ENCODE measurements at regions not wholly inside any gene's neighbourhood (a gene's known extent, or its start where the extent isn't known, plus 50 kb on each side); places are given as distances from the start of the nearest gene placed in this dataset.
A peak's percentile ranks its signal among the peaks of the same experiment; 100 is the strongest.

GRCh38 chr16:85194307-85195270 is 82.3 kb upstream of the CIBAR2 start:
- no peak overlapping the region for H3K4me3 Mint-ChIP-seq
- H3K36me3 Mint-ChIP-seq (ENCODE audit: low read depth) = peaks cover 6% of the 10 kb centered on the region
- no peak for DNase-seq
- H3K27ac Mint-ChIP-seq = peak overlapping the region; percentile 22
- H3K9me3 Mint-ChIP-seq = peaks cover 6% of the 10 kb centered on the region
- H3K27me3 Mint-ChIP-seq (ENCODE audit: low read depth, poor library complexity) = peaks cover 11% of the 10 kb centered on the region
- TF ChIP-seq CTCF (IDR thresholded peaks at IDR 0.05) = no peak
- peaks cover 76% of the 10 kb centered on the region for H3K4me1 Mint-ChIP-seq

- no peak for DNase-seq
- TF ChIP-seq CTCF (IDR thresholded peaks at IDR 0.05) = no peak
- Mint-ChIP-seq H3K4me3 (no peak overlapping the region), H3K36me3 (ENCODE audit: low read depth) (peaks cover under 1% of the 10 kb centered on the region), H3K9me3 (peaks cover 1% of the 10 kb centered on the region), H3K27me3 (ENCODE audit: low read depth, poor library complexity) (peaks cover 7% of the 10 kb centered on the region), H3K4me1 (peaks cover 82% of the 10 kb centered on the region), H3K27ac (peak overlapping the region; percentile 7)
These were observed 83.0 kb upstream of the CIBAR2 start for GRCh38 chr16:85195271-85195647.

- H3K4me3 Mint-ChIP-seq = peak overlapping the region; percentile 28
- peak overlapping the region; percentile 7 for H3K27ac Mint-ChIP-seq
- DNase-seq = no peak
- H3K36me3 Mint-ChIP-seq (ENCODE audit: low read depth) = no peaks in the 10 kb centered on the region
- peaks cover 89% of the 10 kb centered on the region for H3K4me1 Mint-ChIP-seq
- H3K9me3 Mint-ChIP-seq = no peaks in the 10 kb centered on the region
- no peak for TF ChIP-seq CTCF (IDR thresholded peaks at IDR 0.05)
- H3K27me3 Mint-ChIP-seq (ENCODE audit: low read depth, poor library complexity) = peaks cover 7% of the 10 kb centered on the region
These were observed 83.9 kb upstream of the CIBAR2 start for GRCh38 chr16:85195900-85196772.

- no peaks in the 10 kb centered on the region for H3K9me3 Mint-ChIP-seq
- peaks cover 7% of the 10 kb centered on the region for H3K27me3 Mint-ChIP-seq (ENCODE audit: low read depth, poor library complexity)
- no peaks in the 10 kb centered on the region for H3K36me3 Mint-ChIP-seq (ENCODE audit: low read depth)
- peak overlapping the region; percentile 28 for H3K4me3 Mint-ChIP-seq
- no peak overlapping the region for H3K27ac Mint-ChIP-seq
- TF ChIP-seq CTCF (IDR thresholded peaks at IDR 0.05) = no peak
- peaks cover 89% of the 10 kb centered on the region for H3K4me1 Mint-ChIP-seq
- DNase-seq = no peak
These were observed 84.7 kb upstream of the CIBAR2 start for GRCh38 chr16:85196976-85197375.

GRCh38 chr16:85197611-85198566 is 85.6 kb upstream of the CIBAR2 start:
- Mint-ChIP-seq H3K36me3 (ENCODE audit: low read depth) (no peaks in the 10 kb centered on the region), H3K27me3 (ENCODE audit: low read depth, poor library complexity) (peaks cover 7% of the 10 kb centered on the region), H3K4me3 (peak overlapping the region; percentile 48), H3K27ac (peak overlapping the region; percentile 84), H3K4me1 (peaks cover 88% of the 10 kb centered on the region), H3K9me3 (no peaks in the 10 kb centered on the region)
- TF ChIP-seq CTCF (IDR thresholded peaks at IDR 0.05) = no peak
- no peak for DNase-seq

All from nephron progenitor cell (in vitro differentiated cells).